ENCODE measurements at regions not wholly inside any gene's neighbourhood (a gene's known extent, or its start where the extent isn't known, plus 50 kb on each side); places are given as distances from the start of the nearest gene placed in this dataset.

- DNase-seq = no peak
These were observed 338.0 kb upstream of the C1orf87 start for GRCh38 chr1:60411591-60411990.

GRCh38 chr1:60402816-60403215 lies 329.2 kb upstream of the C1orf87 start:
- DNase-seq = no peak

- no peak for DNase-seq
These were observed 328.6 kb upstream of the C1orf87 start for GRCh38 chr1:60402216-60402615.

- no peak for DNase-seq
These were observed 320.9 kb upstream of the C1orf87 start for GRCh38 chr1:60394436-60394835.

- DNase-seq = peak; percentile 4
These were observed 317.2 kb upstream of the C1orf87 start for GRCh38 chr1:60390593-60391282.

GRCh38 chr1:60388092-60388987 lies 314.8 kb upstream of the C1orf87 start:
- no peak for DNase-seq

GRCh38 chr1:60387175-60387574 lies 313.6 kb upstream of the C1orf87 start:
- DNase-seq = no peak

GRCh38 chr1:60386249-60386648 lies 312.7 kb upstream of the C1orf87 start:
- DNase-seq = no peak

GRCh38 chr1:60376196-60376595 lies 302.6 kb upstream of the C1orf87 start:
- no peak for DNase-seq

GRCh38 chr1:60374537-60374936 lies 301.0 kb upstream of the C1orf87 start:
- no peak for DNase-seq

- DNase-seq = no peak
These were observed 294.0 kb upstream of the C1orf87 start for GRCh38 chr1:60367532-60367931.

GRCh38 chr1:60359431-60359830 lies 285.9 kb upstream of the C1orf87 start:
- DNase-seq = no peak

GRCh38 chr1:60350531-60350930 lies 277.0 kb upstream of the C1orf87 start:
- DNase-seq = no peak

- no peak for DNase-seq
These were observed 275.3 kb upstream of the C1orf87 start for GRCh38 chr1:60348884-60349283.

- DNase-seq = no peak
These were observed 272.1 kb upstream of the C1orf87 start for GRCh38 chr1:60345621-60346020.

- no peak for DNase-seq
These were observed 271.5 kb upstream of the C1orf87 start for GRCh38 chr1:60345049-60345448.

- DNase-seq = no peak
These were observed 270.2 kb upstream of the C1orf87 start for GRCh38 chr1:60343736-60344135.

- no peak for DNase-seq
These were observed 269.0 kb upstream of the C1orf87 start for GRCh38 chr1:60342569-60342968.

GRCh38 chr1:60341274-60341673 lies 267.7 kb upstream of the C1orf87 start:
- DNase-seq = no peak

GRCh38 chr1:60331647-60332046 lies 258.1 kb upstream of the C1orf87 start:
- DNase-seq = no peak

GRCh38 chr1:60329651-60330050 lies 256.1 kb upstream of the C1orf87 start:
- no peak for DNase-seq

GRCh38 chr1:60311838-60312237 lies 238.3 kb upstream of the C1orf87 start:
- DNase-seq = no peak

GRCh38 chr1:60299581-60299980 lies 226.0 kb upstream of the C1orf87 start:
- DNase-seq = no peak

GRCh38 chr1:60298290-60298689 lies 224.7 kb upstream of the C1orf87 start:
- no peak for DNase-seq
